GM23338 (cell line): ENCODE measurements at regions not wholly inside any gene's neighbourhood (a gene's known extent, or its start where the extent isn't known, plus 50 kb on each side); places are given as distances from the start of the nearest gene placed in this dataset.

Source experiments
- ATAC-seq: fragments of 200-7000 bp; cut with Tn5 transposase; 3 replicates; pipeline ENCODE4 v1.9.1; 2020
- DNase-seq: peaks from one replicate; pipeline ENCODE4 v3.0.0-alpha.2; 2015; ENCODE audit warnings: low spot score
- H2AFZ ChIP-seq: fragments of 200-600 bp; sonication (generic); 2 replicates; pipeline ENCODE4 v1.8.0; 2016; ENCODE audit warnings: antibody characterized with exemption, mild to moderate bottlenecking, moderate library complexity
- H3F3A ChIP-seq: fragments of 200-600 bp; sonication (generic); replicated peaks from 2 replicates; pipeline ENCODE4 v1.8.0; 2017; ENCODE audit warnings: antibody characterized with exemption, mixed run types, low read depth
- H3K27ac ChIP-seq: fragments of 200-600 bp; sonication (generic); 2 replicates; pipeline ENCODE4 v1.6.1; 2016; ENCODE audit warnings: low read depth
- H3K27me3 ChIP-seq: fragments of 200-600 bp; sonication (generic); 2 replicates; pipeline ENCODE4 v1.8.0; 2016; ENCODE audit warnings: mild to moderate bottlenecking, mixed run types, moderate library complexity; ENCODE audit not compliant: insufficient read depth
- H3K36me3 ChIP-seq: fragments of 200-600 bp; sonication (generic); 2 replicates; pipeline ENCODE4 v1.8.0; 2016; ENCODE audit warnings: mild to moderate bottlenecking; ENCODE audit not compliant: insufficient read depth
- H3K4me1 ChIP-seq: fragments of 200-600 bp; sonication (generic); 2 replicates; pipeline ENCODE4 v1.8.0; 2016; ENCODE audit warnings: mild to moderate bottlenecking, moderate library complexity; ENCODE audit not compliant: insufficient read depth
- H3K4me2 ChIP-seq: fragments of 200-600 bp; sonication (generic); 2 replicates; pipeline ENCODE4 v1.7.1; 2017; ENCODE audit warnings: mixed run types
- H3K4me3 ChIP-seq: fragments of 200-600 bp; sonication (generic); 2 replicates; pipeline ENCODE4 v1.6.1; 2016; ENCODE audit warnings: mixed run types
- H3K79me2 ChIP-seq: fragments of 200-600 bp; sonication (generic); replicated peaks from 2 replicates; pipeline ENCODE4 v1.8.0; 2017; ENCODE audit warnings: mild to moderate bottlenecking; ENCODE audit not compliant: insufficient read depth
- H3K9me2 ChIP-seq: fragments of 200-600 bp; sonication (generic); 2 replicates; pipeline ENCODE4 v1.8.0; 2017; ENCODE audit not compliant: insufficient read depth
- H4K20me1 ChIP-seq: fragments of 200-600 bp; sonication (generic); replicated peaks from 2 replicates; pipeline ENCODE4 v1.8.0; 2017; ENCODE audit warnings: mild to moderate bottlenecking; ENCODE audit not compliant: insufficient read depth
- H3K27ac Mint-ChIP-seq: 2 replicates; pipeline ENCODE4 v1.8.0; 2020; ENCODE audit warnings: inconsistent platforms, mild to moderate bottlenecking, moderate library complexity, mixed read lengths
- H3K27me3 Mint-ChIP-seq: 3 replicates; pipeline ENCODE4 v1.8.0; 2022; ENCODE audit warnings: low read depth, mild to moderate bottlenecking, moderate library complexity, mixed read lengths, inconsistent platforms; ENCODE audit not compliant: insufficient read depth, poor library complexity
- H3K36me3 Mint-ChIP-seq: 3 replicates; pipeline ENCODE4 v1.8.0; 2021; ENCODE audit warnings: low read depth, mild to moderate bottlenecking, inconsistent platforms, moderate library complexity, mixed read lengths
- H3K4me1 Mint-ChIP-seq: 3 replicates; pipeline ENCODE4 v1.8.0; 2020; ENCODE audit warnings: mild to moderate bottlenecking, inconsistent platforms, mixed read lengths
- H3K4me3 Mint-ChIP-seq: 3 replicates; pipeline ENCODE4 v1.8.0; 2021; ENCODE audit warnings: moderate library complexity, mild to moderate bottlenecking, inconsistent platforms, mixed read lengths
- H3K9me3 Mint-ChIP-seq: 3 replicates; pipeline ENCODE4 v1.8.0; 2020; ENCODE audit warnings: moderate library complexity, mild to moderate bottlenecking, inconsistent platforms, mixed read lengths
- CREB1 ChIP-seq: fragments of 250-450 bp; sonication (Bioruptor Pico); IDR thresholded peaks from 2 replicates; pipeline ENCODE4 v1.5.0; 2020; ENCODE audit warnings: low read depth, mild to moderate bottlenecking, moderate library complexity
- EZH2 ChIP-seq: fragments of 200-600 bp; sonication (generic); IDR thresholded peaks from one replicate; pipeline ENCODE4 v1.8.0; 2017; ENCODE audit warnings: antibody characterized with exemption, mild to moderate bottlenecking, low read depth; ENCODE audit not compliant: unreplicated experiment
- EZH2phosphoT487 ChIP-seq: fragments of 200-600 bp; sonication (generic); IDR thresholded peaks from one replicate; pipeline ENCODE4 v1.8.1; 2018; ENCODE audit warnings: antibody characterized with exemption; ENCODE audit not compliant: unreplicated experiment
- JUNB ChIP-seq: IDR thresholded peaks from one replicate; pipeline ENCODE4 v1.6.1; 2016; ENCODE audit warnings: antibody characterized with exemption; ENCODE audit not compliant: unreplicated experiment
- NANOG ChIP-seq: IDR thresholded peaks from 2 replicates; pipeline ENCODE4 v1.6.1; 2016; ENCODE audit warnings: antibody characterized with exemption, borderline replicate concordance
- POLR2AphosphoS5 ChIP-seq: IDR thresholded peaks from 2 replicates; pipeline ENCODE4 v1.6.1; 2016; ENCODE audit warnings: antibody characterized with exemption, low read depth
- STAT1 ChIP-seq: IDR thresholded peaks from one replicate; pipeline ENCODE4 v1.6.1; 2016; ENCODE audit warnings: antibody characterized with exemption; ENCODE audit not compliant: unreplicated experiment
- ZNF114 ChIP-seq: fragments of 250-450 bp; sonication (Bioruptor Pico); IDR thresholded peaks from 2 replicates; pipeline ENCODE4 v1.5.0; 2020; ENCODE audit warnings: mild to moderate bottlenecking, moderate library complexity
- ZNF331 ChIP-seq: fragments of 250-450 bp; sonication (Bioruptor Pico); IDR thresholded peaks from 2 replicates; pipeline ENCODE4 v1.5.0; 2020; ENCODE audit warnings: low read depth, mild to moderate bottlenecking, moderate library complexity
- TF ChIP-seq, protein P1 (sequence below): IDR thresholded peaks from 2 replicates; pipeline ENCODE4 v1.6.1; 2016; ENCODE audit warnings: antibody characterized with exemption
- TF ChIP-seq, protein P2 (sequence below): IDR thresholded peaks from one replicate; pipeline ENCODE4 v1.6.1; 2018; ENCODE audit warnings: antibody characterized with exemption; ENCODE audit not compliant: unreplicated experiment
- TF ChIP-seq, protein P3 (sequence below), 2 experiments: fragments of 200-600 bp in 1 of 2; sonication (generic) in 1 of 2; conservative IDR thresholded peaks; 2 replicates each; pipeline versions ENCODE4 v1.5.1 to v1.6.1; 2016 to 2017; ENCODE audit warnings: antibody characterized with exemption in 2 of 2, low read depth in 2 of 2, mild to moderate bottlenecking in 2 of 2, moderate library complexity in 1 of 2
- TF ChIP-seq, protein P4 (sequence below): fragments of 250-450 bp; sonication (Bioruptor Pico); IDR thresholded peaks from 2 replicates; pipeline ENCODE4 v1.5.0; 2020; ENCODE audit warnings: mild to moderate bottlenecking, moderate library complexity

DNA sequence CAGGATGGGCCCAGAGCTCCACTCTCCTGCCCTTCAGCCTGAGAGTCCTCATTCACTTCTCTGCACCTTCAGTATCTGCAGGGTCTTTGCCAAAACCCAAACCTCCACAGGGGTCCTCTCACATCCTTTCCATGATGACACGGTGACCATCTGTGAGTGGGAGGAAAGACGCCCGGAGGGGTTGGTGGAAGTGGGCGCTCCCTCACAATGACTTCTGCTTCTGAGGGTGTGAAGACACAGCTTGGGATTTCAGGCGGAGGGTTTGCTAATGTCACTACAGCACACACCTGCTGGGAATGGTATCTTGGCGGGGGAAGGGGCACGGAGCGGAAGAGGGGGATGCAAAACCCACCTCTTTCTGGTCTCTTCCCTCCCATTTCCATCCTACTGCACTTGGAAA lies 115.1 kb upstream of the SDK2 start:
- Mint-ChIP-seq H3K27ac (no peak overlapping the region), H3K36me3 (no peaks in the 10 kb centered on the region; the same call in 2 of the 3 replicates), H3K27me3 (peaks cover 10% of the 10 kb centered on the region), H3K4me1 (peaks cover 23% of the 10 kb centered on the region), H3K9me3 (no peaks in the 10 kb centered on the region), H3K4me3 (no peak overlapping the region)
- Histone ChIP-seq H3K36me3 (no peaks in the 10 kb centered on the region), H3K9me2 (no peaks in the 10 kb centered on the region), H3K4me2 (no peak overlapping the region), H3K4me1 (no peaks in the 10 kb centered on the region; the same call in 1 of the 2 replicates), H3K27me3 (no peaks in the 10 kb centered on the region), H4K20me1 (no peaks in the 10 kb centered on the region), H3K79me2 (no peaks in the 10 kb centered on the region), H3K27ac (no peak overlapping the region), H3F3A (no peaks in the 10 kb centered on the region), H2AFZ (no peak overlapping the region), H3K4me3 (no peak overlapping the region)
- DNase-seq: no peak
- ATAC-seq: no peak
- TF ChIP-seq STAT1 (no peak), EZH2phosphoT487 (no peak), POLR2AphosphoS5 (no peak), ZNF331 (CRISPR knock-in tag) (no peak), ZNF114 (CRISPR knock-in tag) (no peak), EZH2 (no peak), NANOG (no peak), JUNB (no peak), CREB1 (CRISPR knock-in tag) (no peak)
- TF ChIP-seq, protein P1, sequence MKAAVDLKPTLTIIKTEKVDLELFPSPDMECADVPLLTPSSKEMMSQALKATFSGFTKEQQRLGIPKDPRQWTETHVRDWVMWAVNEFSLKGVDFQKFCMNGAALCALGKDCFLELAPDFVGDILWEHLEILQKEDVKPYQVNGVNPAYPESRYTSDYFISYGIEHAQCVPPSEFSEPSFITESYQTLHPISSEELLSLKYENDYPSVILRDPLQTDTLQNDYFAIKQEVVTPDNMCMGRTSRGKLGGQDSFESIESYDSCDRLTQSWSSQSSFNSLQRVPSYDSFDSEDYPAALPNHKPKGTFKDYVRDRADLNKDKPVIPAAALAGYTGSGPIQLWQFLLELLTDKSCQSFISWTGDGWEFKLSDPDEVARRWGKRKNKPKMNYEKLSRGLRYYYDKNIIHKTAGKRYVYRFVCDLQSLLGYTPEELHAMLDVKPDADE: no peak
- TF ChIP-seq, protein P2, sequence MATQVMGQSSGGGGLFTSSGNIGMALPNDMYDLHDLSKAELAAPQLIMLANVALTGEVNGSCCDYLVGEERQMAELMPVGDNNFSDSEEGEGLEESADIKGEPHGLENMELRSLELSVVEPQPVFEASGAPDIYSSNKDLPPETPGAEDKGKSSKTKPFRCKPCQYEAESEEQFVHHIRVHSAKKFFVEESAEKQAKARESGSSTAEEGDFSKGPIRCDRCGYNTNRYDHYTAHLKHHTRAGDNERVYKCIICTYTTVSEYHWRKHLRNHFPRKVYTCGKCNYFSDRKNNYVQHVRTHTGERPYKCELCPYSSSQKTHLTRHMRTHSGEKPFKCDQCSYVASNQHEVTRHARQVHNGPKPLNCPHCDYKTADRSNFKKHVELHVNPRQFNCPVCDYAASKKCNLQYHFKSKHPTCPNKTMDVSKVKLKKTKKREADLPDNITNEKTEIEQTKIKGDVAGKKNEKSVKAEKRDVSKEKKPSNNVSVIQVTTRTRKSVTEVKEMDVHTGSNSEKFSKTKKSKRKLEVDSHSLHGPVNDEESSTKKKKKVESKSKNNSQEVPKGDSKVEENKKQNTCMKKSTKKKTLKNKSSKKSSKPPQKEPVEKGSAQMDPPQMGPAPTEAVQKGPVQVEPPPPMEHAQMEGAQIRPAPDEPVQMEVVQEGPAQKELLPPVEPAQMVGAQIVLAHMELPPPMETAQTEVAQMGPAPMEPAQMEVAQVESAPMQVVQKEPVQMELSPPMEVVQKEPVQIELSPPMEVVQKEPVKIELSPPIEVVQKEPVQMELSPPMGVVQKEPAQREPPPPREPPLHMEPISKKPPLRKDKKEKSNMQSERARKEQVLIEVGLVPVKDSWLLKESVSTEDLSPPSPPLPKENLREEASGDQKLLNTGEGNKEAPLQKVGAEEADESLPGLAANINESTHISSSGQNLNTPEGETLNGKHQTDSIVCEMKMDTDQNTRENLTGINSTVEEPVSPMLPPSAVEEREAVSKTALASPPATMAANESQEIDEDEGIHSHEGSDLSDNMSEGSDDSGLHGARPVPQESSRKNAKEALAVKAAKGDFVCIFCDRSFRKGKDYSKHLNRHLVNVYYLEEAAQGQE: no peak
- TF ChIP-seq, protein P3, sequence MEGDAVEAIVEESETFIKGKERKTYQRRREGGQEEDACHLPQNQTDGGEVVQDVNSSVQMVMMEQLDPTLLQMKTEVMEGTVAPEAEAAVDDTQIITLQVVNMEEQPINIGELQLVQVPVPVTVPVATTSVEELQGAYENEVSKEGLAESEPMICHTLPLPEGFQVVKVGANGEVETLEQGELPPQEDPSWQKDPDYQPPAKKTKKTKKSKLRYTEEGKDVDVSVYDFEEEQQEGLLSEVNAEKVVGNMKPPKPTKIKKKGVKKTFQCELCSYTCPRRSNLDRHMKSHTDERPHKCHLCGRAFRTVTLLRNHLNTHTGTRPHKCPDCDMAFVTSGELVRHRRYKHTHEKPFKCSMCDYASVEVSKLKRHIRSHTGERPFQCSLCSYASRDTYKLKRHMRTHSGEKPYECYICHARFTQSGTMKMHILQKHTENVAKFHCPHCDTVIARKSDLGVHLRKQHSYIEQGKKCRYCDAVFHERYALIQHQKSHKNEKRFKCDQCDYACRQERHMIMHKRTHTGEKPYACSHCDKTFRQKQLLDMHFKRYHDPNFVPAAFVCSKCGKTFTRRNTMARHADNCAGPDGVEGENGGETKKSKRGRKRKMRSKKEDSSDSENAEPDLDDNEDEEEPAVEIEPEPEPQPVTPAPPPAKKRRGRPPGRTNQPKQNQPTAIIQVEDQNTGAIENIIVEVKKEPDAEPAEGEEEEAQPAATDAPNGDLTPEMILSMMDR (conservative IDR thresholded peaks at IDR 0.05; ENCODE audit: low read depth in 2 of 2): no peak
- TF ChIP-seq, protein P4, sequence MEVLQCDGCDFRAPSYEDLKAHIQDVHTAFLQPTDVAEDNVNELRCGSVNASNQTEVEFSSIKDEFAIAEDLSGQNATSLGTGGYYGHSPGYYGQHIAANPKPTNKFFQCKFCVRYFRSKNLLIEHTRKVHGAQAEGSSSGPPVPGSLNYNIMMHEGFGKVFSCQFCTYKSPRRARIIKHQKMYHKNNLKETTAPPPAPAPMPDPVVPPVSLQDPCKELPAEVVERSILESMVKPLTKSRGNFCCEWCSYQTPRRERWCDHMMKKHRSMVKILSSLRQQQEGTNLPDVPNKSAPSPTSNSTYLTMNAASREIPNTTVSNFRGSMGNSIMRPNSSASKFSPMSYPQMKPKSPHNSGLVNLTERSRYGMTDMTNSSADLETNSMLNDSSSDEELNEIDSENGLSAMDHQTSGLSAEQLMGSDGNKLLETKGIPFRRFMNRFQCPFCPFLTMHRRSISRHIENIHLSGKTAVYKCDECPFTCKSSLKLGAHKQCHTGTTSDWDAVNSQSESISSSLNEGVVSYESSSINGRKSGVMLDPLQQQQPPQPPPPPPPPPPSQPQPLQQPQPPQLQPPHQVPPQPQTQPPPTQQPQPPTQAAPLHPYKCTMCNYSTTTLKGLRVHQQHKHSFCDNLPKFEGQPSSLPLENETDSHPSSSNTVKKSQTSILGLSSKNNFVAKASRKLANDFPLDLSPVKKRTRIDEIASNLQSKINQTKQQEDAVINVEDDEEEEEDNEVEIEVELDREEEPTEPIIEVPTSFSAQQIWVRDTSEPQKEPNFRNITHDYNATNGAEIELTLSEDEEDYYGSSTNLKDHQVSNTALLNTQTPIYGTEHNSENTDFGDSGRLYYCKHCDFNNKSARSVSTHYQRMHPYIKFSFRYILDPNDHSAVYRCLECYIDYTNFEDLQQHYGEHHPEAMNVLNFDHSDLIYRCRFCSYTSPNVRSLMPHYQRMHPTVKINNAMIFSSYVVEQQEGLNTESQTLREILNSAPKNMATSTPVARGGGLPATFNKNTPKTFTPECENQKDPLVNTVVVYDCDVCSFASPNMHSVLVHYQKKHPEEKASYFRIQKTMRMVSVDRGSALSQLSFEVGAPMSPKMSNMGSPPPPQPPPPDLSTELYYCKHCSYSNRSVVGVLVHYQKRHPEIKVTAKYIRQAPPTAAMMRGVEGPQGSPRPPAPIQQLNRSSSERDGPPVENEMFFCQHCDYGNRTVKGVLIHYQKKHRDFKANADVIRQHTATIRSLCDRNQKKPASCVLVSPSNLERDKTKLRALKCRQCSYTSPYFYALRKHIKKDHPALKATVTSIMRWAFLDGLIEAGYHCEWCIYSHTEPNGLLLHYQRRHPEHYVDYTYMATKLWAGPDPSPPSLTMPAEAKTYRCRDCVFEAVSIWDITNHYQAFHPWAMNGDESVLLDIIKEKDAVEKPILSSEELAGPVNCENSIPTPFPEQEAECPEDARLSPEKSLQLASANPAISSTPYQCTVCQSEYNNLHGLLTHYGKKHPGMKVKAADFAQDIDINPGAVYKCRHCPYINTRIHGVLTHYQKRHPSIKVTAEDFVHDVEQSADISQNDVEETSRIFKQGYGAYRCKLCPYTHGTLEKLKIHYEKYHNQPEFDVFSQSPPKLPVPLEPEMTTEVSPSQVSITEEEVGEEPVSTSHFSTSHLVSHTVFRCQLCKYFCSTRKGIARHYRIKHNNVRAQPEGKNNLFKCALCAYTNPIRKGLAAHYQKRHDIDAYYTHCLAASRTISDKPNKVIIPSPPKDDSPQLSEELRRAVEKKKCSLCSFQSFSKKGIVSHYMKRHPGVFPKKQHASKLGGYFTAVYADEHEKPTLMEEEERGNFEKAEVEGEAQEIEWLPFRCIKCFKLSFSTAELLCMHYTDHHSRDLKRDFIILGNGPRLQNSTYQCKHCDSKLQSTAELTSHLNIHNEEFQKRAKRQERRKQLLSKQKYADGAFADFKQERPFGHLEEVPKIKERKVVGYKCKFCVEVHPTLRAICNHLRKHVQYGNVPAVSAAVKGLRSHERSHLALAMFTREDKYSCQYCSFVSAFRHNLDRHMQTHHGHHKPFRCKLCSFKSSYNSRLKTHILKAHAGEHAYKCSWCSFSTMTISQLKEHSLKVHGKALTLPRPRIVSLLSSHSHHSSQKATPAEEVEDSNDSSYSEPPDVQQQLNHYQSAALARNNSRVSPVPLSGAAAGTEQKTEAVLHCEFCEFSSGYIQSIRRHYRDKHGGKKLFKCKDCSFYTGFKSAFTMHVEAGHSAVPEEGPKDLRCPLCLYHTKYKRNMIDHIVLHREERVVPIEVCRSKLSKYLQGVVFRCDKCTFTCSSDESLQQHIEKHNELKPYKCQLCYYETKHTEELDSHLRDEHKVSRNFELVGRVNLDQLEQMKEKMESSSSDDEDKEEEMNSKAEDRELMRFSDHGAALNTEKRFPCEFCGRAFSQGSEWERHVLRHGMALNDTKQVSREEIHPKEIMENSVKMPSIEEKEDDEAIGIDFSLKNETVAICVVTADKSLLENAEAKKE (CRISPR knock-in tag): no peak
